Esophagus muscularis mucosa (tissue), 3 donors: ENCODE measurements at regions not wholly inside any gene's neighbourhood (a gene's known extent, or its start where the extent isn't known, plus 50 kb on each side); places are given as distances from the start of the nearest gene placed in this dataset.

Source experiments
- CTCF ChIP-seq, 3 experiments: fragments of 200-600 bp in 2 of 3; fragments of 450-650 bp in 1 of 3; sonication (generic) in 2 of 3; IDR thresholded peaks; one replicate each; pipeline ENCODE4 v1.5.1; 2017 to 2019; ENCODE audit warnings: antibody characterized with exemption in 3 of 3, mild to moderate bottlenecking in 2 of 3, moderate library complexity in 1 of 3
- POLR2AphosphoS5 ChIP-seq, 2 donors: sonication (generic); formaldehyde crosslinking; IDR thresholded peaks; one replicate each; pipeline ENCODE4 v1.6.1; 2017; ENCODE audit warnings: antibody characterized with exemption in 2 of 2

DNA sequence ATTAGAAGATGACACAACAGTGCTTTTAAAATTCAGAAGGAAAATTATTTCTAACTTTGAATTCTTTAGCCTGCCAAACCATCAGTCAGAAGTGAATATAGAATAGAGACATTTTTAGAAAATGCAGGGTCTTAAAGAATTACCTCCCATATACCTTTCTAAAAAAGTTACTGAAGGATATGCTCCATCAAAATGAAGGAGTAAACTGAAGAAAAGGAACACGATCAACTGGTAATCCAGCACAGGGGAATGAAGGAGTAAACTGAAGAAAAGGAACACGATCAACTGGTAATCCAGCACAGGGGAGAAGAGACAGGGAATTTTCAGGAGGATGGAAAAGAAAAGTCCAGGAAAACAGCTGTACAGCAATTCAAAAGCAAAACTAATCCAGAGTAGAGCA, 75.4 kb upstream of the LDLRAD3 start:
- TF ChIP-seq POLR2AphosphoS5 (IDR thresholded peaks at IDR 0.05): no peak
- TF ChIP-seq CTCF (IDR thresholded peaks at IDR 0.05): no peak
